Bronchial epithelial cell (primary cell): ENCODE measurements at regions not wholly inside any gene's neighbourhood (a gene's known extent, or its start where the extent isn't known, plus 50 kb on each side); places are given as distances from the start of the nearest gene placed in this dataset.

ENCODE experiments used
- DNase-seq: peaks from one replicate; pipeline ENCODE4 v3.0.0-alpha.2; 2010; ENCODE audit warnings: low read depth
- FAIRE-seq: peaks from 2 replicates; lab custom pipeline; 2011; peaks lifted over from hg19 to GRCh38; lab: Jason Lieb, UNC
- H3K27me3 ChIP-seq: 2 replicates; pipeline ENCODE4 v1.5.1; 2011; ENCODE audit warnings: low read length; ENCODE audit not compliant: control insufficient read depth, insufficient read depth
- H3K36me3 ChIP-seq: 2 replicates; pipeline ENCODE4 v1.5.1; 2011; ENCODE audit warnings: low read length; ENCODE audit not compliant: control insufficient read depth, insufficient read depth
- H3K4me3 ChIP-seq: 2 replicates; pipeline ENCODE4 v1.5.1; 2011; ENCODE audit warnings: mild to moderate bottlenecking, low read depth, low read length, control low read depth
- TF ChIP-seq, protein P1 (sequence below): IDR thresholded peaks from 2 replicates; pipeline ENCODE4 v1.5.1; 2011; ENCODE audit warnings: mild to moderate bottlenecking, moderate library complexity, low read length, control low read depth, inconsistent platforms; ENCODE audit not compliant: insufficient read depth, severe bottlenecking

DNA sequence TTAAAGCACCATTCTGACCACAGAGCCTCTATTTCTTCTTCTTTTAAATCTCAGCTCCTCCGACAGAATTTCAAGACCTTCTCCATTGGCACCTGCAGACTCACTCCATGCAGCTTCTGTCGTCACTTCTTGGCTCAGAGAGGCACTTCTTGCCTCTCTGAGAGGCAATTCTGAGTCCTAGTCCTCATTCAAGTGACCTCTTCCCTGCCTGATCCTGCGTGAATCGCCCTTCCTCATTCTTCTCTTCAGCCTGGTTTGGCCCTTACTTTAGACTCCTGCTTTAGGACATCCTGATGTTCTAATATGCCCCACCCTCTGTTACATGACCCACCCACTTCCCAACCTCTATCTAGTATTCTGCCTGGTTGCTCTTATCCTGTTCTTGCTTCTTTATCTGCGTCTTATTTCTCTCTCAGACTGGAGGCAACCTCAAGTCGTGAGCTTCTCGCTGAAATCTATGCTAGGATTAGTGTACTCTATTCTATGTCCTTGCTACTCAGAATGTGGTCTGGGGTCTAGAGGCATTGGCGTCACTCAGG is 55.6 kb upstream of the CISTR start:
- H3K36me3 ChIP-seq: no peaks in the 10 kb centered on the region
- TF ChIP-seq, protein P1, sequence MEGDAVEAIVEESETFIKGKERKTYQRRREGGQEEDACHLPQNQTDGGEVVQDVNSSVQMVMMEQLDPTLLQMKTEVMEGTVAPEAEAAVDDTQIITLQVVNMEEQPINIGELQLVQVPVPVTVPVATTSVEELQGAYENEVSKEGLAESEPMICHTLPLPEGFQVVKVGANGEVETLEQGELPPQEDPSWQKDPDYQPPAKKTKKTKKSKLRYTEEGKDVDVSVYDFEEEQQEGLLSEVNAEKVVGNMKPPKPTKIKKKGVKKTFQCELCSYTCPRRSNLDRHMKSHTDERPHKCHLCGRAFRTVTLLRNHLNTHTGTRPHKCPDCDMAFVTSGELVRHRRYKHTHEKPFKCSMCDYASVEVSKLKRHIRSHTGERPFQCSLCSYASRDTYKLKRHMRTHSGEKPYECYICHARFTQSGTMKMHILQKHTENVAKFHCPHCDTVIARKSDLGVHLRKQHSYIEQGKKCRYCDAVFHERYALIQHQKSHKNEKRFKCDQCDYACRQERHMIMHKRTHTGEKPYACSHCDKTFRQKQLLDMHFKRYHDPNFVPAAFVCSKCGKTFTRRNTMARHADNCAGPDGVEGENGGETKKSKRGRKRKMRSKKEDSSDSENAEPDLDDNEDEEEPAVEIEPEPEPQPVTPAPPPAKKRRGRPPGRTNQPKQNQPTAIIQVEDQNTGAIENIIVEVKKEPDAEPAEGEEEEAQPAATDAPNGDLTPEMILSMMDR: no peak
- peaks cover 34% of the 10 kb centered on the region for H3K27me3 ChIP-seq

DNA sequence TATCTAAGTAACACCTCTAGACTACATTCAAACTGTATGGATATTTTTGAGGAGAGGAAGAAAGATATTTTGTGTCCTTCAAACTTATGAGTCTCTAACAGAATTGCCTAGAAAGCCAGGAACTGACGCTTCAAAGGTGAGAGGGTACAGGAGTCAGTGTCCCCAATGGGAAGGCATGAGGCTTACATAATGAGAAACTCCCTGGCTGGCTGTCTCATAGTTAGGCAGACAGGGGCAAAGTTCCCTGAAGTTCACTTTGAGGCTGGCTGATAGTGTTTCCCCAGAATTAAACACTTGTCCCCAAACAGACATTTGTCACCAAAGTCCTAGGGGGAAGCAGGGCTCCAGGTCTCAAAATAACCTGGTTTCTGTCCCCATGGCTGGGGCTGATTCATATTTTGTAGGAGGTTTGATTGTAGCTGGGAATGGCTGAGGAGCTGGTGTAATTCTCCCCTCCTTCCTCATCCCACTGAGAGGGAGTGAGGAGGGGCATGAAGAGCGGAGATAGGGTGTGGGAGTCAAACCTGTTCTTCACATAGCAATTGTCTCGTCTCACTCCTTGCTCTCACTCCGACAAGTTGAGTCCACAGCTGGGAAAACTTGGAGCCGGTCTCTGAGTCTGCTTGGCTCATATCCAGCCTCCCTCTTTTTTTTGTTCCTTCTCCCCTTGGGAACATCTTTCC is 56.4 kb upstream of the CISTR start:
- FAIRE-seq: no peak
- Histone ChIP-seq H3K36me3 (no peaks in the 10 kb centered on the region), H3K27me3 (peaks cover 34% of the 10 kb centered on the region), H3K4me3 (no peak overlapping the region)
- TF ChIP-seq, protein P1: no peak
- no peak for DNase-seq

More for the DNA sequence above, 55.6 kb upstream of the CISTR start:
- DNase-seq (no peak), FAIRE-seq (no peak)
- no peak overlapping the region for H3K4me3 ChIP-seq

DNA sequence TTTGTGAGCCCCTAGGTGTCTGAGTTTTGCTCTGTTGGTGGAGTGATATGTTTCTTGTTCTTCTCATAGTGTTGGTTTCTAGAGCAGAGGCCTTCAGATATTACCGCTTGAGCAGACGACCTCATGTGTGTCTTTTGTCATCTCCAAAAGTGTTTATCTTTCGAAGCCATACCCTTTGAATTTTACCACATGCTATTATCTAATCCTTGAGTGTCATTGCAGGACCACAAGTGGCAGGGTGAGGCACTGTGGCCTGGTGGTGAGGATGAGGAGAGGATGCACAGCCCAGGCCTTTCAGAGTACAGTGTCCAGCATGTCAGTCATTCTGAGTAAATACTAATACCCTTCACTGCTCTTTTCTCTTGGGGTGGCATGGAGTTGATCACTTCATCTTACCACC is 57.2 kb upstream of the CISTR start:
- DNase-seq: no peak
- TF ChIP-seq, protein P1: no peak
- Histone ChIP-seq H3K36me3 (no peaks in the 10 kb centered on the region), H3K27me3 (peaks cover 36% of the 10 kb centered on the region), H3K4me3 (no peak overlapping the region)
- no peak for FAIRE-seq

DNA sequence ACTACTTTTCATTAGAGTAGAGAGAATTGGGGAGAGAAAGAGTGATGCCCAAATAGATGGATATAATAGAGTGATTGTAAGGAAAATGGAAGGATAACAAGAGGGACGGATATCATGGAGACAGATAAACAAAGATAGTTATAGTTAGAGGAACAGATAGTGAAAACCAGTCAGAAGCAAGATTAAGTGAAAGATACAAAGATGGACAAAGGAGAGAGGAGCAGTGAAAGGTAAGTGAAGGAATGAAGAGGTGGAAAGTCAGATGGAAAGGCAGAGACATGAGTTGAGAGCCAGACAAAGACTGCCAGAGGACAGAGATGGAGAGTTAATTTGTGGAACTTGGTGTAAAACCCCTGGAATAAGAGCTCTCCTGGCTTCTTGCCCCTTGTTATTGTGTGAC is 59.2 kb upstream of the CISTR start:
- DNase-seq: no peak
- FAIRE-seq: no peak
- Histone ChIP-seq H3K27me3 (peaks cover 29% of the 10 kb centered on the region), H3K4me3 (no peak overlapping the region), H3K36me3 (no peaks in the 10 kb centered on the region)
- TF ChIP-seq, protein P1: no peak

DNA sequence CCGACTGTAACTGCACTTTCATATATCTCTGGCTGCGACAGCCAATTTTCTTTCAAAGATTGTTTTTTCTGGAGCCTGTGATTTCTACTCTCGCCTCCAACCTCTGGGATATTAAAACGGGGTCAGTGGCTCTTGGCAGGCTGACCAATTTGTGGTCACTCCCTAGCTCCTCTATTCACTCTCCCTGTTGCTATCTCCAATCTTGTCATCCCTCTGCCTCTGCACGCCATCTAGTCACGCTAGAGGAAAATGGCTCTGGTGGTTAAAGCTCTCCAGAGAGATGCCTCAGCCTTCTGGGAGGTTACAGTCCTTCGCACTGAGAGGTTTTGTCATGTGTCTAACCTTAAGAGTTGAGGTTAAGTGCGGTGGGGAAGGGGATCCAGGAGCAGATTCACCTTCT is 59.8 kb upstream of the CISTR start:
- TF ChIP-seq, protein P1: no peak
- DNase-seq (no peak), FAIRE-seq (no peak)
- peaks cover 26% of the 10 kb centered on the region for H3K27me3 ChIP-seq
- H3K4me3 ChIP-seq: no peak overlapping the region
- no peaks in the 10 kb centered on the region for H3K36me3 ChIP-seq
